ENCODE measurements at regions not wholly inside any gene's neighbourhood (a gene's known extent, or its start where the extent isn't known, plus 50 kb on each side); places are given as distances from the start of the nearest gene placed in this dataset.

DNA sequence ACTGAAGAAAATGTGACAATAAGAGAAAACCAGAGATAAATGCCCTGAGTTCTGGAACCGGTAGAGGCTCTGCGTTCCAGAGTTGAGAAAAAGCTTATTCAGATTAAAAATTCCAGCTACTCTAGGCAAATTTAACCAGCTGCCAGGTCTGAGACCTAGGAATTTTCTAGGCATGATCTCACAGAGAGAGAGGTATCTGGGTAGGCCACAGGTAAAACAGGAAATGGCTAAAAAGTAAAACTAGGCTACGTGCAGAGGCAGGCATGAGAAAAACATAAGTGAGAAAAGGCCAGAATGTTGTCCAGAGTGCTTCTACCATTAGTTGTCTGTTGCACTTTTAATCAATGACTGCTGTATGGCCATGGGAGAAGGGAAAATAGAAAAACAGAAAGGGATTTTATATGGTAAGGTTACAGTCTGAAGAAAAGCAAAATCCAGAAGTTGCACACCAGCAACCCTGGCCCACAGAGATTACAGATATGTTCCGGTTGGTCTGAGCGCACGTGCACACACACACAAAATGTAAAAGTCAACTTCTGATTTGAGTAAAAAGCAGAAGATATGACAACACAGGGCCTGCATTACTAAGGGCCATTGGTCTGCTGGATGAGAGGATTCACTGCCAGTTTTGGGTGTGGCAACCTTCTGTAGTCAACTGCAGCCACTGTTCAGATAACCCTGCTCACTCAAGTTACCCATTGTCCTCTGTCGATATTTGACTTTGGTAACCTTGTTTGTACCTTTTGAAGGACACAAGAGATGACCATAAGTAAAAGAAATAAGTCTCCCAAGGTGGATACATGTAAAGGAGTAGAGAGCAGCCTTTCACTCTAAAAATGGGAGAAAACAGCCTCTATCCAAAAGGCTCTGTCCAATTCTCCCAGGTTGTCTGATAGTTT, 266.0 kb downstream of the DTWD2 start:
- DNase-seq (ENCODE audit: low read depth), result no peak
- no peak for TF ChIP-seq CTCF (IDR thresholded peaks at IDR 0.05; ENCODE audit: insufficient read depth, low read length)
- no peak overlapping the region for H3K4me3 ChIP-seq (ENCODE audit: low read depth, low read length)

GRCh38 chr5:118711727-118712126, 276.6 kb downstream of the DTWD2 start:
- no peak for DNase-seq (ENCODE audit: low read depth)
- H3K4me3 ChIP-seq (ENCODE audit: low read depth, low read length), result no peak overlapping the region
- TF ChIP-seq CTCF (IDR thresholded peaks at IDR 0.05; ENCODE audit: insufficient read depth, low read length), result no peak

- TF ChIP-seq CTCF (IDR thresholded peaks at IDR 0.05; ENCODE audit: insufficient read depth, low read length), result no peak
- DNase-seq (ENCODE audit: low read depth), result no peak
- H3K4me3 ChIP-seq (ENCODE audit: low read depth, low read length), result no peak overlapping the region
Measured at GRCh38 chr5:118705959-118706667, 282.2 kb downstream of the DTWD2 start.

- no peak overlapping the region for H3K4me3 ChIP-seq (ENCODE audit: low read depth, low read length)
- TF ChIP-seq CTCF (IDR thresholded peaks at IDR 0.05; ENCODE audit: insufficient read depth, low read length), result no peak
- no peak for DNase-seq (ENCODE audit: low read depth)
Measured at GRCh38 chr5:118703241-118703640, 285.1 kb downstream of the DTWD2 start.

DNA sequence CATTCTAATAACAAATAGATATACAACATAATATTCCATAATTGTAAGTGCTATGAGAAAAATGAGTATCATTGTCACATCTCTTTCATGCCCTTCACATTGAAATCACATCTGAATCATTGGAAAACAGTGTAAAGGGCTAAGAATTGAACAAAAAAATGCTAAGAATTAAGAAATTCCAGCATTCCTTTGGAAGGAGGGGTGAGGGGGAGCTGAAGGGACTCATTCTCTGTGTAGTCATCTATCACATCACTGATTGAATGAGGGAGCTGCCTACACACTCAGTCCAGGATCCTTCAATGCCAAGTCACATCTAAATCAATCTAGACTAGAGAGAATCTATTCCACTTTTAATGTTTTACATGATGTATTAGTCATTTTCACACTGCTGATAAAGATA, 286.6 kb downstream of the DTWD2 start:
- H3K4me3 ChIP-seq (ENCODE audit: low read depth, low read length), result no peak overlapping the region
- no peak for TF ChIP-seq CTCF (IDR thresholded peaks at IDR 0.05; ENCODE audit: insufficient read depth, low read length)
- DNase-seq (ENCODE audit: low read depth), result no peak

DNA sequence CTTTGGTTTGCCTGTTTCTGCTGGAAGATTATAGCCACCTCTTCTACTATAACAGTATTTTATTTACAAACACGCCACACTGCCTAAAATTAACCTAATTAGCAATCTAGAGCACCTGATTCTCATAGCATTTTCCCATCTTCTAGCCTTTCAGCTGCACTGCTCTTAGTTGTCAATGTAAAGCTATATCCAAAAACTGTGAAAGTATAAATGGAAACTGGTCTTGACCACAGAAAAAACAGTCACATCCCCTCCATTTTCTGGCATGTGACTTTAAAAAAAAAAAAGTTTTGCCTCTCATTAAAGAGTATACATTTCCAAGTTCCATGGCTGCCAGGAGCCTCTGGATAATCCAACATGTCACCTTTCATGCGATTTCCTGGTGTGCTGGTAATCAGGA, 287.8 kb downstream of the DTWD2 start:
- TF ChIP-seq CTCF (IDR thresholded peaks at IDR 0.05; ENCODE audit: insufficient read depth, low read length), result no peak
- H3K4me3 ChIP-seq (ENCODE audit: low read depth, low read length), result no peak overlapping the region
- no peak for DNase-seq (ENCODE audit: low read depth)

Data from fibroblast of the aortic adventitia (primary cell).